LNCaP clone FGC (cell line): ENCODE measurements at regions not wholly inside any gene's neighbourhood (a gene's known extent, or its start where the extent isn't known, plus 50 kb on each side); places are given as distances from the start of the nearest gene placed in this dataset.

Experiments
- DNase-seq: peaks from one replicate; pipeline ENCODE4 v3.0.0-alpha.2; 2011; ENCODE audit warnings: low read depth
- H3K4me3 ChIP-seq: 2 replicates; pipeline ENCODE4 v1.5.1; 2011; ENCODE audit warnings: mild to moderate bottlenecking, low read depth, low read length, control low read depth
- CTCF ChIP-seq: IDR thresholded peaks from 2 replicates; pipeline ENCODE4 v1.5.1; 2012; ENCODE audit warnings: mild to moderate bottlenecking; ENCODE audit not compliant: control insufficient read depth, insufficient read depth; ENCODE audit errors: extremely low read depth

- no peak overlapping the region for H3K4me3 ChIP-seq
- no peak for TF ChIP-seq CTCF
- DNase-seq, result no peak
These were observed 119.8 kb upstream of the CDH13 start for GRCh38 chr16:82506692-82507670.

- no peak for TF ChIP-seq CTCF
- no peak for DNase-seq
These were observed 121.9 kb upstream of the CDH13 start for GRCh38 chr16:82504836-82505235.

GRCh38 chr16:82499302-82499701 is 127.5 kb upstream of the CDH13 start:
- no peak for TF ChIP-seq CTCF
- no peak for DNase-seq
- no peak overlapping the region for H3K4me3 ChIP-seq

More at GRCh38 chr16:82504836-82505235, 121.9 kb upstream of the CDH13 start:
- no peak overlapping the region for H3K4me3 ChIP-seq

- no peak for TF ChIP-seq CTCF
- no peak for DNase-seq
These were observed 129.6 kb upstream of the CDH13 start for GRCh38 chr16:82497139-82497538.

GRCh38 chr16:82488460-82488859 is 138.3 kb upstream of the CDH13 start:
- no peak for TF ChIP-seq CTCF
- DNase-seq, result no peak
- H3K4me3 ChIP-seq, result no peak overlapping the region

More at GRCh38 chr16:82497139-82497538, 129.6 kb upstream of the CDH13 start:
- H3K4me3 ChIP-seq, result no peak overlapping the region

GRCh38 chr16:82481455-82481854 is 145.3 kb upstream of the CDH13 start:
- H3K4me3 ChIP-seq, result no peak overlapping the region
- TF ChIP-seq CTCF, result no peak
- DNase-seq, result no peak
